Neural progenitor cell (in vitro differentiated cells): ENCODE measurements at regions not wholly inside any gene's neighbourhood (a gene's known extent, or its start where the extent isn't known, plus 50 kb on each side); places are given as distances from the start of the nearest gene placed in this dataset.
"Not testable (repeated sequence)": the region's sequence is repeated elsewhere in the genome, so short reads cannot be mapped to it uniquely, and the experiment has no call there.

Source experiments
- DNase-seq: peaks from one replicate; pipeline ENCODE4 v3.0.0-alpha.2; 2016; ENCODE audit warnings: low spot score
- H2AFZ ChIP-seq: fragments of 200-600 bp; sonication (generic); replicated peaks from 2 replicates; pipeline ENCODE4 v1.6.1; 2016; ENCODE audit warnings: antibody characterized with exemption
- H3F3A ChIP-seq: fragments of 200-600 bp; sonication (generic); 2 replicates; pipeline ENCODE4 v1.6.1; 2016; ENCODE audit warnings: antibody characterized with exemption, low read depth
- H3K27ac ChIP-seq: fragments of 200-600 bp; sonication (generic); 2 replicates; pipeline ENCODE4 v1.5.1; 2016; ENCODE audit warnings: mild to moderate bottlenecking
- H3K27me3 ChIP-seq: fragments of 200-600 bp; sonication (generic); 2 replicates; pipeline ENCODE4 v1.6.1; 2016; ENCODE audit warnings: mild to moderate bottlenecking, moderate library complexity
- H3K36me3 ChIP-seq: fragments of 200-600 bp; sonication (generic); 2 replicates; pipeline ENCODE4 v1.5.1; 2016
- H3K4me1 ChIP-seq: fragments of 200-600 bp; sonication (generic); 2 replicates; pipeline ENCODE4 v1.6.1; 2016; ENCODE audit warnings: mixed run types
- H3K4me2 ChIP-seq: fragments of 200-600 bp; sonication (generic); 2 replicates; pipeline ENCODE4 v1.6.1; 2016
- H3K4me3 ChIP-seq: fragments of 200-600 bp; sonication (generic); 2 replicates; pipeline ENCODE4 v1.5.1; 2016
- H3K79me2 ChIP-seq: fragments of 200-600 bp; sonication (generic); 2 replicates; pipeline ENCODE4 v1.6.1; 2016; ENCODE audit warnings: low read depth
- H3K9ac ChIP-seq: fragments of 200-600 bp; sonication (generic); 2 replicates; pipeline ENCODE4 v1.6.1; 2016
- H3K9me3 ChIP-seq: fragments of 200-600 bp; sonication (generic); 2 replicates; pipeline ENCODE4 v1.5.1; 2016; ENCODE audit warnings: low read depth
- H4K20me1 ChIP-seq: fragments of 200-600 bp; sonication (generic); 2 replicates; pipeline ENCODE4 v1.6.1; 2016; ENCODE audit warnings: low read depth
- H3K27ac Mint-ChIP-seq: 3 replicates; pipeline ENCODE4 v1.8.0; 2021; ENCODE audit warnings: mixed read lengths
- H3K27me3 Mint-ChIP-seq: 2 replicates; pipeline ENCODE4 v1.8.0; 2022; ENCODE audit warnings: low read depth, mild to moderate bottlenecking, inconsistent platforms, moderate library complexity, mixed read lengths; ENCODE audit not compliant: insufficient read depth
- H3K36me3 Mint-ChIP-seq: 3 replicates; pipeline ENCODE4 v1.8.0; 2021; ENCODE audit warnings: mixed read lengths
- H3K4me1 Mint-ChIP-seq: 3 replicates; pipeline ENCODE4 v1.8.0; 2021; ENCODE audit warnings: mixed read lengths
- H3K4me3 Mint-ChIP-seq: 3 replicates; pipeline ENCODE4 v1.8.0; 2021; ENCODE audit warnings: mild to moderate bottlenecking, moderate library complexity, mixed read lengths
- H3K9me3 Mint-ChIP-seq: 3 replicates; pipeline ENCODE4 v1.8.0; 2020; ENCODE audit warnings: mixed read lengths
- CTCF ChIP-seq: fragments of 200-600 bp; sonication (generic); IDR thresholded peaks from 2 replicates; pipeline ENCODE4 v1.5.1; 2017; ENCODE audit warnings: antibody characterized with exemption, mild to moderate bottlenecking
- EZH2 ChIP-seq: fragments of 200-600 bp; sonication (generic); IDR thresholded peaks from 2 replicates; pipeline ENCODE4 v1.6.1; 2017; ENCODE audit warnings: antibody characterized with exemption, mild to moderate bottlenecking, moderate library complexity
- EZH2phosphoT487 ChIP-seq: fragments of 200-600 bp; sonication (generic); IDR thresholded peaks from 2 replicates; pipeline ENCODE4 v1.6.1; 2017; ENCODE audit warnings: antibody characterized with exemption

GRCh38 chr4:28062562-28062961, 1201.9 kb downstream of the STIM2 start:
- Histone ChIP-seq H3K27ac (no peak overlapping the region), H3K27me3 (no peaks in the 10 kb centered on the region), H3K9me3 (no peaks in the 10 kb centered on the region), H3K36me3 (no peaks in the 10 kb centered on the region), H3K79me2 (no peaks in the 10 kb centered on the region), H3F3A (no peaks in the 10 kb centered on the region), H4K20me1 (no peaks in the 10 kb centered on the region), H3K9ac (no peak overlapping the region), H3K4me3 (no peak overlapping the region), H2AFZ (no peak overlapping the region), H3K4me1 (no peaks in the 10 kb centered on the region), H3K4me2 (no peak overlapping the region)
- no peaks in the 10 kb centered on the region for H3K36me3 Mint-ChIP-seq
- H3K4me1 Mint-ChIP-seq = no peaks in the 10 kb centered on the region
- H3K27ac Mint-ChIP-seq = no peak overlapping the region
- no peaks in the 10 kb centered on the region for H3K27me3 Mint-ChIP-seq
- no peaks in the 10 kb centered on the region for H3K9me3 Mint-ChIP-seq
- no peak overlapping the region for H3K4me3 Mint-ChIP-seq
- no peak for TF ChIP-seq EZH2
- no peak for TF ChIP-seq CTCF
- TF ChIP-seq EZH2phosphoT487 = no peak
- DNase-seq = peak; percentile 15

- H3K4me1 Mint-ChIP-seq = no peaks in the 10 kb centered on the region
- no peaks in the 10 kb centered on the region for H3K79me2 ChIP-seq
- H4K20me1 ChIP-seq = no peaks in the 10 kb centered on the region
- no peaks in the 10 kb centered on the region for H3K36me3 Mint-ChIP-seq
- H3K36me3 ChIP-seq = no peaks in the 10 kb centered on the region
- H2AFZ ChIP-seq = no peak overlapping the region
- no peak overlapping the region for H3K27ac Mint-ChIP-seq
- H3K9me3 Mint-ChIP-seq = peaks cover 10% of the 10 kb centered on the region
- H3K4me3 ChIP-seq = no peak overlapping the region
- no peaks in the 10 kb centered on the region for H3K27me3 ChIP-seq
- no peaks in the 10 kb centered on the region for H3K9me3 ChIP-seq
- H3K4me1 ChIP-seq = no peaks in the 10 kb centered on the region
- no peaks in the 10 kb centered on the region for H3F3A ChIP-seq
- H3K9ac ChIP-seq = no peak overlapping the region
- no peak overlapping the region for H3K4me3 Mint-ChIP-seq
- DNase-seq = peak; percentile 7
- no peak overlapping the region for H3K27ac ChIP-seq
- TF ChIP-seq CTCF = peak; percentile 37
- TF ChIP-seq EZH2 = no peak
- no peak overlapping the region for H3K4me2 ChIP-seq
- H3K27me3 Mint-ChIP-seq = no peaks in the 10 kb centered on the region
Observed at GRCh38 chr4:28073860-28074555, 1213.4 kb downstream of the STIM2 start.

- Histone ChIP-seq H3K4me1 (no peaks in the 10 kb centered on the region), H3F3A (no peaks in the 10 kb centered on the region), H3K9ac (no peak overlapping the region), H3K9me3 (no peaks in the 10 kb centered on the region), H3K4me2 (no peak overlapping the region), H2AFZ (no peak overlapping the region), H4K20me1 (no peaks in the 10 kb centered on the region), H3K79me2 (no peaks in the 10 kb centered on the region), H3K27ac (no peak overlapping the region), H3K4me3 (no peak overlapping the region), H3K36me3 (no peaks in the 10 kb centered on the region), H3K27me3 (no peaks in the 10 kb centered on the region)
- Mint-ChIP-seq H3K4me1 (no peaks in the 10 kb centered on the region), H3K36me3 (no peaks in the 10 kb centered on the region), H3K9me3 (peaks cover 12% of the 10 kb centered on the region), H3K27ac (no peak overlapping the region), H3K4me3 (no peak overlapping the region), H3K27me3 (no peaks in the 10 kb centered on the region)
- TF ChIP-seq EZH2 (no peak), EZH2phosphoT487 (no peak), CTCF (no peak)
- DNase-seq = no peak
Observed at GRCh38 chr4:28075401-28075956, 1214.8 kb downstream of the STIM2 start.

- not testable (repeated sequence) for H3K4me2 ChIP-seq, H4K20me1 ChIP-seq, H3K4me3 Mint-ChIP-seq, H2AFZ ChIP-seq, H3K4me1 Mint-ChIP-seq, H3K27ac Mint-ChIP-seq, H3K36me3 Mint-ChIP-seq, H3K27ac ChIP-seq, H3K27me3 Mint-ChIP-seq, H3K4me3 ChIP-seq, H3K9ac ChIP-seq, H3K79me2 ChIP-seq, H3K4me1 ChIP-seq, DNase-seq, H3K36me3 ChIP-seq, H3F3A ChIP-seq, H3K9me3 ChIP-seq, H3K27me3 ChIP-seq
- H3K9me3 Mint-ChIP-seq = peaks cover 19% of the 10 kb centered on the region
Observed at GRCh38 chr4:28077203-28077602, 1216.6 kb downstream of the STIM2 start.
